Fibroblast of villous mesenchyme (primary cell): ENCODE measurements at regions not wholly inside any gene's neighbourhood (a gene's known extent, or its start where the extent isn't known, plus 50 kb on each side); places are given as distances from the start of the nearest gene placed in this dataset.
"Not testable (repeated sequence)": the region's sequence is repeated elsewhere in the genome, so short reads cannot be mapped to it uniquely, and the experiment has no call there.

ENCODE experiments used
- DNase-seq: peaks from one replicate; pipeline ENCODE4 v3.0.0-alpha.2; 2010; ENCODE audit warnings: low read depth
- H3K4me3 ChIP-seq: 2 replicates; pipeline ENCODE4 v1.5.1; 2011; ENCODE audit warnings: low read depth, mild to moderate bottlenecking, low read length
- CTCF ChIP-seq: IDR thresholded peaks from 2 replicates; pipeline ENCODE4 v1.5.1; 2012; ENCODE audit warnings: low read depth, mild to moderate bottlenecking, low read length; ENCODE audit not compliant: insufficient read depth

DNA sequence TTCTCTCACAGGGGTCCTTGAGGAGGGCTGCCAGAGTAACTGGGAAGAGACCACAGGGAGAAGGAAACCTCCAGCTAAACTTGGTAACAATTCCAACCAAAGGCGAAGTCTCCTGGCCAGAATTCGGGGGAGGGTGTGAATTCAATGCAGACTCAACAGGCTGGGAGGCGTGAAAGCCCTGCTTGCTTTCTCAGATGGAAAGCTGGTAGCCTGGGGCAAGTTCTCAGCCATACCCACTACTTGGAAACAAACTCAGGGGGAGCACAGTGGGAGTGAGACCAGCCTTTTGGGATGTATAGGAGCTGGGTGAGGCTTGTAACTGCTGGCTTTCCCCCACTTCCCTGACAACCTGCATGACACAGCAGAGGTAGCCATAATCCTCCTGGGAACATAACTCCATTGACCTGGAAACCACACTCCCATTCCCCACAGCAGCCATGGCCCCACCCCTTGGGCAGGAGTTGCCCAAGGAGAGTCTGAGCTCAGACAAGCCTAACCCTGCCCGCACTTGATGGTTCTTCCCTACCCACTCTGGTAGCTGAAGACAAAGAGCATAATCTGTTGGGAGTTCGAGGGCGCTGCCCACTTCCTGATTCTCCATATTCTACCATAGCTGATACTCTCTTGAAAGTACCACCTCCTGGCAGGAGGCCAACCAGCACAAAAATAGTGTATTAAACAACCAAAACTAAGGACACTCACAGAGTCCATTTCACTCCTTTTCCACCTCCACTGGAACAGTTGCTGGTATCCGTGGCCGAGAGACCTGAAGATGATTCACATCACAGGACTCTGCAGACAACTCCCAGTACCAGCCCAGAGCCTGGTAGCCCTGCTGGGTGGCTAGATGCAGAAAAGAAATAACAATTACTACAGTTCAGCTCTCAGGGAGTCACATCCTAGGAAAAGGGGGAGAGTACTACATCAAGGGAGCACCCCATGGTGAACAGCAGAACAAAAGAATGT lies 123.8 kb downstream of the FAM170A start:
- no peak for TF ChIP-seq CTCF
- no peak for DNase-seq
- no peak overlapping the region for H3K4me3 ChIP-seq

- not testable (repeated sequence) for DNase-seq
These were observed 125.5 kb downstream of the FAM170A start for GRCh38 chr5:119754825-119755224.

GRCh38 chr5:119757276-119757675 lies 127.9 kb downstream of the FAM170A start:
- no peak for TF ChIP-seq CTCF
- H3K4me3 ChIP-seq = no peak overlapping the region
- no peak for DNase-seq

More at GRCh38 chr5:119754825-119755224, 125.5 kb downstream of the FAM170A start:
- H3K4me3 ChIP-seq = not testable (repeated sequence)

DNA sequence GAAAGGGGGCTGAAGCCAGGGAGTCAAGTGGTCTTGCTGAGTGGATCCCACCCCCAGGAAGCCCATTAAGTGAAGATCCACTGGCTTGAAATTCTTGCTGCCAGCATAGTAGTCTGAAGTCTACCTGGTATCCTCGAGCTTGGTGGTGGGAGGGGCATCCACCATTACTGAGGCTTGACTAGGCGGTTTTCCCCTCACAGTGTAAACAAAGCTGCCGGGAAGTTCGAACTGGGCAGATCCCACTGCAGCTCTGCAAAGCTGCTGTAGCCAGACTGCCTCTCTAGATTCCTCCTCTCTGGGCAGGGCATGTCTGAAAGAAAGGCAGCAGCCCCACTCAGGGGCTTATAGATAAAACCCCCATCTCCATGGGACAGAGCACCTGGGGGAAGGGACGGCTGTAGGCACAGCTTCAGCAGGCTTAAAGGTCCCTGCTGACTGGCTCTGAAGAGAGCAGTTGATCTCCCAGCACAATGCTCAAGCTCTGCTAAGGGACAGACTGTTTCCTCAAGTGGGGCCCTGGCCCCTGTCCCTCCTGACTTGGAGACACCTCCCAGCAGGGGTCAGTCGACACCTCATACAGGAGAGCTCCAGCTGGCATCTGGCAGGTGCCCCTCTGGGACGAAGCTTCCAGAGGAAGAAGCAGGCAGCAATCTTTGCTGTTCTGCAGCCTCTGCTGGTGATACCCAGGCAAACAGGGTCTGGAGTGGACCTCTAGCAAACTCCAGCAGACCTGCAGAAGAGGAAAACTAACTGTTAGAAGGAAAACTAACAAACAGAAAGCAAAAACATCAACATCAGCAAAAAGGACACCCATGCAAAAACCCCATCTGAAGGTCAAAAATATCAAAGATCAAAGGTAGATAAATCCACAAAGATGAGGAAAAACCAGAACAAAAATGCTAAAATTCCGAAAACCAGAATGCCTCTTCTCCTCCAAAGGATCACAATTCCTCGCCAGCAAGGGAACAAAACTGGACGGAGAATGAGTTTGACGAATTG lies 140.6 kb downstream of the FAM170A start:
- not testable (repeated sequence) for H3K4me3 ChIP-seq, DNase-seq

GRCh38 chr5:119780145-119780544 lies 150.8 kb downstream of the FAM170A start:
- DNase-seq, H3K4me3 ChIP-seq: not testable (repeated sequence)

GRCh38 chr5:119785057-119785456 lies 155.7 kb downstream of the FAM170A start:
- no peak for DNase-seq
- no peak for TF ChIP-seq CTCF
- H3K4me3 ChIP-seq = no peak overlapping the region

- no peak for DNase-seq
- TF ChIP-seq CTCF = no peak
- H3K4me3 ChIP-seq = no peak overlapping the region
These were observed 160.2 kb downstream of the FAM170A start for GRCh38 chr5:119789406-119790117.
